Large intestine (tissue), 3 donors: ENCODE measurements at regions not wholly inside any gene's neighbourhood (a gene's known extent, or its start where the extent isn't known, plus 50 kb on each side); places are given as distances from the start of the nearest gene placed in this dataset.

Experiments used
- DNase-seq, 2 donors: peaks; one replicate each; pipeline versions ENCODE4 v3.0.0 to v3.0.0-alpha.2; 2013
- H3K27ac ChIP-seq: one replicate; pipeline ENCODE4 v1.5.1; 2013; ENCODE audit warnings: low read length
- H3K27me3 ChIP-seq: 2 replicates; pipeline ENCODE4 v1.6.1; 2013; ENCODE audit warnings: low read length; ENCODE audit not compliant: control insufficient read depth, insufficient read depth
- H3K36me3 ChIP-seq: 2 replicates; pipeline ENCODE4 v1.6.1; 2013; ENCODE audit warnings: low read length; ENCODE audit not compliant: control insufficient read depth, insufficient read depth
- H3K4me1 ChIP-seq: one replicate; pipeline ENCODE4 v1.6.1; 2013; ENCODE audit warnings: low read length; ENCODE audit not compliant: control insufficient read depth, insufficient read depth
- H3K4me3 ChIP-seq: one replicate; pipeline ENCODE4 v1.5.1; 2013; ENCODE audit warnings: low read length
- H3K9me3 ChIP-seq: one replicate; pipeline ENCODE4 v1.6.1; 2013; ENCODE audit warnings: mild to moderate bottlenecking, low read depth, low read length, moderate library complexity; ENCODE audit not compliant: control insufficient read depth
- WGBS: methylation state at CpG from one replicate; pipeline ENCODE4 v1.1.5; 2013; ENCODE audit warnings: low lambda C conversion rate; ENCODE audit not compliant: insufficient coverage; 5-methylcytosine and 5-hydroxymethylcytosine counted together

- Histone ChIP-seq H3K36me3 (no peaks in the 10 kb centered on the region), H3K27ac (no peak overlapping the region), H3K27me3 (no peaks in the 10 kb centered on the region), H3K4me1 (no peaks in the 10 kb centered on the region), H3K9me3 (no peaks in the 10 kb centered on the region), H3K4me3 (no peak overlapping the region)
- no CpG with 5 or more reads among the region's 5 CpGs for WGBS
- no peak for DNase-seq
These were observed 332.7 kb upstream of the MAGI2 start for GRCh38 chr7:79786187-79786586.

GRCh38 chr7:79785556-79785955, 332.1 kb upstream of the MAGI2 start:
- H3K4me3 ChIP-seq: no peak overlapping the region
- H3K4me1 ChIP-seq: no peaks in the 10 kb centered on the region
- no peak overlapping the region for H3K27ac ChIP-seq
- no peak for DNase-seq
- no peaks in the 10 kb centered on the region for H3K36me3 ChIP-seq
- no peaks in the 10 kb centered on the region for H3K9me3 ChIP-seq
- no peaks in the 10 kb centered on the region for H3K27me3 ChIP-seq
- no CpG with 5 or more reads among the region's 3 CpGs for WGBS

- Histone ChIP-seq H3K4me3 (no peak overlapping the region), H3K27ac (no peak overlapping the region), H3K4me1 (no peaks in the 10 kb centered on the region), H3K9me3 (no peaks in the 10 kb centered on the region), H3K27me3 (no peaks in the 10 kb centered on the region), H3K36me3 (no peaks in the 10 kb centered on the region)
- DNase-seq: no peak
These were observed 329.4 kb upstream of the MAGI2 start for GRCh38 chr7:79782906-79783305.

- Histone ChIP-seq H3K27ac (no peak overlapping the region), H3K9me3 (no peaks in the 10 kb centered on the region), H3K4me3 (no peak overlapping the region), H3K4me1 (no peaks in the 10 kb centered on the region), H3K36me3 (no peaks in the 10 kb centered on the region), H3K27me3 (no peaks in the 10 kb centered on the region)
- DNase-seq: no peak
- WGBS: 60% methylated on average over 2 of the region's 3 CpGs
These were observed 328.8 kb upstream of the MAGI2 start for GRCh38 chr7:79782256-79782655.

GRCh38 chr7:79781716-79782115, 328.2 kb upstream of the MAGI2 start:
- H3K9me3 ChIP-seq: no peaks in the 10 kb centered on the region
- no peaks in the 10 kb centered on the region for H3K4me1 ChIP-seq
- WGBS: no CpG with 5 or more reads among the region's 4 CpGs
- H3K27ac ChIP-seq: no peak overlapping the region
- H3K4me3 ChIP-seq: no peak overlapping the region
- H3K27me3 ChIP-seq: no peaks in the 10 kb centered on the region
- no peaks in the 10 kb centered on the region for H3K36me3 ChIP-seq
- no peak for DNase-seq

DNA sequence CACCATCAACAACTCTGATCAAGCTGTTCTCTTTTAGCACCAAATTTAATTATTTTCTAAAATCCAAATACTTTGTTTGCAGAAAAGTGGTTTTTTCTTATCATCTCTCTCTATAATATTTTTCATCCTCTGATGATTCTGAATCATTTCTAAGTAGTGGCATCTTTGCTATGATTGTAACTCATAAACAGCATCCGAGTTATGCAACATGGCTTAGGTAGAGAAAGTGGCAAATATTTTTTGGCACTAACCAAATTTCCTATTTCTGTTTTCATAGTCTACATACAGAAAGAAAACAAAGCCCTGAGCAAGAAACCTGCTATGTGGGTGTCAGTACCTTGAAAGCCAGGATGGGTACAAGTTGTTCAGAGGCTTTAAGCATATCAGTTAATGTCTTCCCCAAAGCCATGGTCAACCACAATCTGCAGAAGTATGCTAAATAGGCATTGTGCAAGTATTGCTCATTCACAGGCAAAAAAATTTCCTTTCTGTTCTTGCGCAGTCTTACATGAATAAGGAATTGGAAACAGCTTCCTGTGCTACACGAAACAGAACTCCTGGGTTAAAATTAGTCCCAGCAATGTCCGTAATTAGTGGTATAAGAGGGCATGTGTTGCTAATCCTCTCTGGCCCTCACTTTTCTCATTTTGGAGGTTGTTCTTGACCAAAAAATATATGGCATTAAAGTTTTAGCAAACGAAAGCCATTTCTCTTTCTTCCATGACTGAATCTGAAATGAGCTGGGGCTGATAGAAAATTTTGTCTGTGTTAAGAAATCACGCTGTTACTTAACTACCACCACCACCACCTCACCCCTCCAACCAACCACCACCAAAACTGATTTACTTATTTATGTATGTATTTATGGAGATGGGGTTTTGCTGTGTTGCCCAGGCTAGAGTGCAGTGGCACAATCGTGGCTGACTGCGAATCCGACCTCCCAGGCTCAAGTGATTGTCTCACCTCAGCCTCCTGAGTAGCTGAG, 325.6 kb upstream of the MAGI2 start:
- DNase-seq: no peak
- H3K4me3 ChIP-seq: no peak overlapping the region
- no peaks in the 10 kb centered on the region for H3K4me1 ChIP-seq
- H3K27me3 ChIP-seq: no peaks in the 10 kb centered on the region
- no peak overlapping the region for H3K27ac ChIP-seq
- 87% methylated on average over 3 of the region's 9 CpGs for WGBS
- H3K9me3 ChIP-seq: no peaks in the 10 kb centered on the region
- no peaks in the 10 kb centered on the region for H3K36me3 ChIP-seq

DNA sequence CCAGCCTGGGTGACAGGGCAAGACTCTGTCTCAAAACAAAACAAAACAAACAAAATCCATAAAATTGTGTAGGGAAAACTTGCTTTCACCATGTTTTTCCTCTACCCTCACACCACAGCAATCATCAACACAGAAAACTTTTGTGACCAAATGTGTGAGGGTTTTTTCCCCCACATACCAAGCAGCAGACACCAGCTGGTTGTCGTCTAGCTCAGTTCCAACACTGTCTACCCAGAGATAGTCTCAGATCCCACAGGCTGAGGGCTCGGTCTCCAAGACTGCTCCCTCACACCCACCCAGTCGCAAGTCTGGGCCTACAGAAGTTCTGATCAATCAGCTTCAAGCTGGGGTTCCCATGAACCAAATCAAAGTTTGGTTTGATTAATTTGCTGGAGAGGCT, 322.4 kb upstream of the MAGI2 start:
- no peaks in the 10 kb centered on the region for H3K27me3 ChIP-seq
- H3K4me1 ChIP-seq: no peaks in the 10 kb centered on the region
- H3K4me3 ChIP-seq: no peak overlapping the region
- no peak overlapping the region for H3K27ac ChIP-seq
- 100% methylated on average over 1 of the region's 3 CpGs for WGBS
- no peaks in the 10 kb centered on the region for H3K9me3 ChIP-seq
- DNase-seq: no peak
- H3K36me3 ChIP-seq: no peaks in the 10 kb centered on the region

DNA sequence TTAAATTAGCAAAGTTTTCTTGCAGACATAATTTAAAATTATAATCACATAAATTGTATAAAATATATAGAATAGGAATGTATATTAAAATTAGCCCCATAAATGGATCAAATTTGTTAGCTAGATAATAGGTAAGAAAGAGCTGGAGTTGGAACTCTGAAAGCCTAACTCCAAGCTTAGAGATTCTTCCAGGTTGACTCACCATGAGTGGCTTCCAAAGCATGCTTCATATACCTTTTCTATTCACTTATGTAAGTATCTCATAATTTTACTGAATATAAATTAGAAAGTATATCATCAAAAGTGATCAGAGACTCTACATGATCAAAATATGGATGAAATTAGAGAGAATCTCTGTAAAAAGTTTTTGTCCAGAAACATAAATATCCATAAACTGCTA, 320.7 kb upstream of the MAGI2 start:
- DNase-seq: no peak
- no peak overlapping the region for H3K27ac ChIP-seq
- no peaks in the 10 kb centered on the region for H3K9me3 ChIP-seq
- H3K4me3 ChIP-seq: no peak overlapping the region
- H3K27me3 ChIP-seq: no peaks in the 10 kb centered on the region
- no peaks in the 10 kb centered on the region for H3K36me3 ChIP-seq
- no peaks in the 10 kb centered on the region for H3K4me1 ChIP-seq

- Histone ChIP-seq H3K4me1 (no peaks in the 10 kb centered on the region), H3K4me3 (no peak overlapping the region), H3K27me3 (no peaks in the 10 kb centered on the region), H3K36me3 (no peaks in the 10 kb centered on the region), H3K27ac (no peak overlapping the region), H3K9me3 (peaks cover 3% of the 10 kb centered on the region)
- no peak for DNase-seq
- 100% methylated on average over 1 of the region's 2 CpGs for WGBS
These were observed 317.5 kb upstream of the MAGI2 start for GRCh38 chr7:79770970-79771369.

- DNase-seq: no peak
These were observed 316.6 kb upstream of the MAGI2 start for GRCh38 chr7:79770063-79770462.

More at GRCh38 chr7:79770063-79770462, 316.6 kb upstream of the MAGI2 start:
- Histone ChIP-seq H3K36me3 (no peaks in the 10 kb centered on the region), H3K9me3 (peaks cover 3% of the 10 kb centered on the region), H3K4me1 (no peaks in the 10 kb centered on the region), H3K27me3 (no peaks in the 10 kb centered on the region), H3K27ac (no peak overlapping the region), H3K4me3 (no peak overlapping the region)
- WGBS: 100% methylated on average over 1 of the region's 2 CpGs
